ENCODE measurements at regions not wholly inside any gene's neighbourhood (a gene's known extent, or its start where the extent isn't known, plus 50 kb on each side); places are given as distances from the start of the nearest gene placed in this dataset.

- no peaks in the 10 kb centered on the region for H3K9me2 ChIP-seq (ENCODE audit: low read depth, low read length)
- no peak overlapping the region for H3K4me2 ChIP-seq (ENCODE audit: low read length)
- TF ChIP-seq, protein P1, sequence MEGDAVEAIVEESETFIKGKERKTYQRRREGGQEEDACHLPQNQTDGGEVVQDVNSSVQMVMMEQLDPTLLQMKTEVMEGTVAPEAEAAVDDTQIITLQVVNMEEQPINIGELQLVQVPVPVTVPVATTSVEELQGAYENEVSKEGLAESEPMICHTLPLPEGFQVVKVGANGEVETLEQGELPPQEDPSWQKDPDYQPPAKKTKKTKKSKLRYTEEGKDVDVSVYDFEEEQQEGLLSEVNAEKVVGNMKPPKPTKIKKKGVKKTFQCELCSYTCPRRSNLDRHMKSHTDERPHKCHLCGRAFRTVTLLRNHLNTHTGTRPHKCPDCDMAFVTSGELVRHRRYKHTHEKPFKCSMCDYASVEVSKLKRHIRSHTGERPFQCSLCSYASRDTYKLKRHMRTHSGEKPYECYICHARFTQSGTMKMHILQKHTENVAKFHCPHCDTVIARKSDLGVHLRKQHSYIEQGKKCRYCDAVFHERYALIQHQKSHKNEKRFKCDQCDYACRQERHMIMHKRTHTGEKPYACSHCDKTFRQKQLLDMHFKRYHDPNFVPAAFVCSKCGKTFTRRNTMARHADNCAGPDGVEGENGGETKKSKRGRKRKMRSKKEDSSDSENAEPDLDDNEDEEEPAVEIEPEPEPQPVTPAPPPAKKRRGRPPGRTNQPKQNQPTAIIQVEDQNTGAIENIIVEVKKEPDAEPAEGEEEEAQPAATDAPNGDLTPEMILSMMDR (IDR thresholded peaks at IDR 0.05; ENCODE audit: low read length): no peak
- TF ChIP-seq EZH2 (IDR thresholded peaks at IDR 0.05; ENCODE audit: borderline replicate concordance, low read length): no peak
- H3K79me2 ChIP-seq (ENCODE audit: insufficient read depth, low read length): no peaks in the 10 kb centered on the region
- H3K27ac ChIP-seq (ENCODE audit: low read depth, low read length, poor library complexity, severe bottlenecking): no peak overlapping the region
- H4K20me1 ChIP-seq (ENCODE audit: insufficient read depth, low read length): no peaks in the 10 kb centered on the region
- H3K4me3 ChIP-seq (ENCODE audit: low read depth, low read length, poor library complexity, severe bottlenecking): no peak overlapping the region
- no peak overlapping the region for H3K9ac ChIP-seq (ENCODE audit: low read length)
- H3K4me1 ChIP-seq (ENCODE audit: insufficient read depth, low read length, severe bottlenecking): no peaks in the 10 kb centered on the region
- H3F3A ChIP-seq (ENCODE audit: insufficient read depth, low read length): no peaks in the 10 kb centered on the region
- H3K9me3 ChIP-seq (ENCODE audit: low read length): no peaks in the 10 kb centered on the region; the same call in 1 of the 2 replicates
- no peak overlapping the region for H2AFZ ChIP-seq (ENCODE audit: low read length)
- H3K27me3 ChIP-seq (ENCODE audit: insufficient read depth, low read length): no peaks in the 10 kb centered on the region
- no peaks in the 10 kb centered on the region for H3K36me3 ChIP-seq (ENCODE audit: insufficient read depth, low read length)
These were observed 265.9 kb upstream of the NRP1 start for GRCh38 chr10:33600381-33600780.

DNA sequence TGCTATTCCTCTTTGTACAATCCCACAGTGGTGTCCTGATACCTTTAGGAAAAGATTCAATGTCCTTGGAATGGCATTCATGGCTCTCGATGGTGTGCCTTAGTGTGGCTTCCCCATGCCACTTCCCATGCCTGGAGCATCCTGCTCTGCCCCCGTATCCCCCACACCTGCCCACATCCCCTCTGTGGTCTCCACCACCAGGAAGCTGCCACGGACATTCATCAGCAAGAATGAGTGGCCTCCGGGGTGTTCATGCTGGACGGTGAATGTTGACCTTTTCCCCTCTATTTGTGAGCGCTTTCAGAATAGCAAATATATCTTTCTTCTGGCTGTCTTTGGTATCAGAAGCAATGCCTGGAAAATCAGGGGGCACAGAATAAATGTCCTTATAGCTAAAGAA, 262.0 kb upstream of the NRP1 start:
- H3K4me2 ChIP-seq (ENCODE audit: low read length): no peak overlapping the region
- H3K27ac ChIP-seq (ENCODE audit: low read depth, low read length, poor library complexity, severe bottlenecking): no peak overlapping the region
- H3F3A ChIP-seq (ENCODE audit: insufficient read depth, low read length): no peaks in the 10 kb centered on the region
- no peak overlapping the region for H3K4me3 ChIP-seq (ENCODE audit: low read depth, low read length, poor library complexity, severe bottlenecking)
- no peak overlapping the region for H2AFZ ChIP-seq (ENCODE audit: low read length)
- no peak overlapping the region for H3K9ac ChIP-seq (ENCODE audit: low read length)
- H3K27me3 ChIP-seq (ENCODE audit: insufficient read depth, low read length): no peaks in the 10 kb centered on the region
- TF ChIP-seq EZH2 (IDR thresholded peaks at IDR 0.05; ENCODE audit: borderline replicate concordance, low read length): no peak
- TF ChIP-seq, protein P1 (IDR thresholded peaks at IDR 0.05; ENCODE audit: low read length): no peak
- no peaks in the 10 kb centered on the region; the same call in 1 of the 2 replicates for H3K9me3 ChIP-seq (ENCODE audit: low read length)
- no peaks in the 10 kb centered on the region for H3K36me3 ChIP-seq (ENCODE audit: insufficient read depth, low read length)
- H3K9me2 ChIP-seq (ENCODE audit: low read depth, low read length): no peaks in the 10 kb centered on the region
- H3K4me1 ChIP-seq (ENCODE audit: insufficient read depth, low read length, severe bottlenecking): no peaks in the 10 kb centered on the region
- no peaks in the 10 kb centered on the region for H4K20me1 ChIP-seq (ENCODE audit: insufficient read depth, low read length)
- no peaks in the 10 kb centered on the region for H3K79me2 ChIP-seq (ENCODE audit: insufficient read depth, low read length)

DNA sequence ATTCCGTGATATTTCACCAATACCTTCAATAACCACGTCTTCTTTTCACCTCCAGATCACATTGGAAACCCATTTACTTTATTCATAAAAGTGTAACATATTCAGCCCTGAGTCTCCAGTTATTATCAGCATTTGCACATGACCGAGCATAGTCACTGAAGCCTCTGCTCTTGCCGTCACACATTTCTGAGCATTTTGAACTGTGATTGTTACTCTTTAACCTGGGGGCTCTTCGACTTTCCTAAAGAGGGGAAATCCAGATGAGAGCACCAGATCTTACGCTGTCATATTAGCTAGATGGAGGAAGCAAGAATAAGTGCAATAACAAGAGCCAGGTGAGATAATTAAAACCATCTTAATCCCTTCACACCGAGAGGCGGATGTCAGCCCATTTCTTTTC, 260.0 kb upstream of the NRP1 start:
- Histone ChIP-seq H3K27me3 (ENCODE audit: insufficient read depth, low read length) (no peaks in the 10 kb centered on the region), H3K79me2 (ENCODE audit: insufficient read depth, low read length) (no peaks in the 10 kb centered on the region), H2AFZ (ENCODE audit: low read length) (no peak overlapping the region), H3F3A (ENCODE audit: insufficient read depth, low read length) (no peaks in the 10 kb centered on the region), H3K4me3 (ENCODE audit: low read depth, low read length, poor library complexity, severe bottlenecking) (no peak overlapping the region), H3K4me2 (ENCODE audit: low read length) (no peak overlapping the region), H4K20me1 (ENCODE audit: insufficient read depth, low read length) (no peaks in the 10 kb centered on the region), H3K9me2 (ENCODE audit: low read depth, low read length) (no peaks in the 10 kb centered on the region), H3K27ac (ENCODE audit: low read depth, low read length, poor library complexity, severe bottlenecking) (no peak overlapping the region), H3K9me3 (ENCODE audit: low read length) (no peaks in the 10 kb centered on the region; the same call in 1 of the 2 replicates), H3K4me1 (ENCODE audit: insufficient read depth, low read length, severe bottlenecking) (no peaks in the 10 kb centered on the region), H3K36me3 (ENCODE audit: insufficient read depth, low read length) (no peaks in the 10 kb centered on the region), H3K9ac (ENCODE audit: low read length) (no peak overlapping the region)
- TF ChIP-seq, protein P1 (IDR thresholded peaks at IDR 0.05; ENCODE audit: low read length): no peak

Data from OCI-LY1 (cell line).